T-helper 2 cell treated with Interferon-gamma antibody and Interleukin-4, amounts not matched to agents 100 ng/mL and 5 ng/mL, for 36 hours (primary cell): ENCODE measurements at regions not wholly inside any gene's neighbourhood (a gene's known extent, or its start where the extent isn't known, plus 50 kb on each side); places are given as distances from the start of the nearest gene placed in this dataset.

Experiments used
- intact Hi-C: fragments of 100-400 bp; cut with micrococcal nuclease; formaldehyde crosslinking; loops from one replicate; pipeline ENCODE4 v1.15.1; 2023

DNA sequence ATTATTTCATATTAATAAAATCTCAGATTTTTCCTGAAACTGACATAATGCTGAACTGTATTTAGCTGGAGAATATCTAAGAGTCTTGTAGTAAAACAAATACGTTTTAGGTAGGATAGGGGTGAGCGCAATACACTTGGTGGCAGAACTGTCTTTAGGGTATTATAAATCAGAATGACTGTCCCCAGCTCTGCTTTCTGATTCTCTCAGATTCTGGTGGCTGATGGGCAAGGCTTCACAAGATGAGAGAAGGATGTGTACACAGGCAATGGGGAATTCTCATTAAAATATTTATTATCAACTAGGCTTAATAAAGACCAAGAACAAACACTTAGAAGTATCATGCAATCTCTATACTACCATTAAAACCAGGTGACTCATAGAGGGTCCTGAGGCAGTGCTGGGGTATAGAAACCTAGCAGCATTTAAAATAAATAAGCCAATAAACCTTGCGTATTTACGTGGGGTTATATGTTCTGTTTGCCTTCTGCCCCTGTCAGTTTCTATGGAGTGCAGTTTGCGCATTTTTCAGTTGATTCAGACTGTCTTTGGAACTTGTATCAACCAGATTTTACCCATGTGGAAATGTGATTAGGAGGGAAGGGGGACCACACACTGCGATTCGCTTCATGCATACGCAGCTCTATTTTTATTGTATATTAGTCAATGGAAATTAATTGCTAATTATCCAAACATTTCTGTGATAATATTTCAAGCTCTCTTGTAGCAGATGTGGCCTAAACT lies 1150.7 kb upstream of the WWC1 start:
- intact Hi-C loops = no loop called here

DNA sequence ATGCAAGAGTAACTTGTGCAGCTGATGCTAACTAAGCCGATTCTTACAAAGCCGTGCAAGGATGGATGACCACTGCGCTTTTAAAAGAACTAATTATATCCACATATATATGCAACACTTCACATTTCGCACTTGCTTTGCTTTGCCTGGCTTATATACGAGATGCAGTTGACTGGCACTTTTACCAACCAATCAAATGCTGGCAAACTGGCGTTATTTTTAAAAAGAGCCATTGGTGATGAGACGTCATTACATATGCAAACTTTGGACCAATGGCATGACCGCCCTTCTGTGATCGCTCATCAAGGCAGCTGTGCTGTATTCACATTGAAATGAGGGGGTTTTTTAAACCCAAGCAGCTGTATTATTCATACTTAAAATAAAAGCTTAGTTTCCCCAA lies 1147.7 kb upstream of the WWC1 start:
- intact Hi-C loops = no loop called here

- intact Hi-C loops = no loop called here
These were observed 1145.6 kb upstream of the WWC1 start for GRCh38 chr5:167145841-167146240.

GRCh38 chr5:167147879-167148278 lies 1143.6 kb upstream of the WWC1 start:
- intact Hi-C loops = no loop called here

DNA sequence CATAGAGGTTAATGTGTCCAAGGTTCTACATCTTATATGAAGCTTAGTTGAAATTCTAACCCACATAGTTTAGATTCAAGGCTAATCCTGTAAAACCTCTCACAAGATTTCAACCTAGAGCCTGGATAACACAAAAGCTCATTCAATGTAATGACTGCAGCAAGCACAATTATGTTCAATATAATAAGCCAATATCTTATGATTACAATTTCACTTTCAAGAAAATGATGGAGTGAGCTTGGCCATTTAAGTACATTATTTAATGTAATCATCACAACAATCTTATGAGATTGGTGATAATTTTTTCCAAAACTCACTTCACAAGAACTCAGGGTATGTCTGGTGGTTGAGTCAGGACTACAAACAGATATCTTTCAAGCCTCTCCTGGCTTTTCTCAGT lies 1140.8 kb upstream of the WWC1 start:
- intact Hi-C loops = no loop called here

DNA sequence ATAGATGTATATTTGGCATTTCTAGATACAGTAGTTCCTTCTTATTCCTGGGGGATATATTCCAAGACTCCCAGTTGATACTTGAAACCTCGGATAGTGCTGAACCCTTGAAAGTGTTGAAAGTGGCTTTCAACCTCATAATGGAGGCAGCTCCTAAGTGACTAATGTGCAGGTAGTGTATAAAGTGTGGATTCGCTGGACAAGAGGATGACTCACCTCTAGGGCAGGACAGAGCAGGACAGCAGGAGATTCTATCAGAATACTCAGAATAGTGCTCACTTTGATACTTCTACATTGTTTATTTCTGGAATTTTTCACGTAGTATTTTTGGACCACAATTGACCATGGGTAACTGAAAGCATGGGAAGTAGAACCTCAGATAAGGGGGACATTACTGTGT lies 1138.9 kb upstream of the WWC1 start:
- intact Hi-C loops = no loop called here

GRCh38 chr5:167155387-167156005 lies 1135.9 kb upstream of the WWC1 start:
- intact Hi-C loops = no loop called here

GRCh38 chr5:167156446-167156845 lies 1135.0 kb upstream of the WWC1 start:
- intact Hi-C loops = no loop called here

GRCh38 chr5:167158588-167158987 lies 1132.9 kb upstream of the WWC1 start:
- intact Hi-C loops = no loop called here

DNA sequence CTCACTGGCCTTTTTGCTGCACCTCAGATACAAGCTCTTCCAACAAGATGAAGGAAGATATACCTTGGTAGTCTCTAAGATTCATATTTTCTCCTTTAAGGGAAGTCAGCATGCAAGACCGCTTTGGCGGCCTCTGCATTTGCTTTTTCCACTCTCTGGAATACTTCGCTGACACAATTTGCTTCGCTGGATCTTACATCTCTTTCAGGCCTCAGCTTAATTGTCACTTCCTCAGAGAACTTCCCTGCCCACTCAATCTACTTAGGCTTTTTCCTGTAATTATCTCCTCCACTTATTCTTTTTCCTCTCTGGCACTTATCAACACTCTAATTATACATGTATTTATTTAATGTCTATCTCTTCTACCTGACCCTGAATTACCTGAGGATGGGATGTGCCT lies 1131.1 kb upstream of the WWC1 start:
- intact Hi-C loops = no loop called here

DNA sequence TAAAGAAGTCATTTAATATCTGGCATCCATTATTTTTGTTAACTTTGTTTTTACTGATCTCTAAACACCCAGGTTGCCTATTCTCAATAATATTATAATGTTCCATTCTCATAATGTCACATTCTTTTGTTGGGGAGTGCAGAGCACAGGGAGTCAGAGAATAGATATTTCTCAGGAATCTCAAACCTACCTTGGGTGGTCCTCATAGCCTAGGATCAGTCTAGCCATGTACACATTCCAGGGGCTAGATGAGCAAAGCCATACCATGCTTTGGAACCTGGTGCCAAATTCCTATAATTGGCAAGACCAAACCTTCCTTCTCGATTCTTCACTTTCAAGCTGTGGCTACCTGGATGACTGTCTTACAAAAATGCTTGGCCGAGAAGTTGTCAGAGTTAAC lies 1124.7 kb upstream of the WWC1 start:
- intact Hi-C loops = no loop called here

GRCh38 chr5:167167191-167167795 lies 1124.2 kb upstream of the WWC1 start:
- intact Hi-C loops = no loop called here

- intact Hi-C loops = no loop called here
These were observed 1122.5 kb upstream of the WWC1 start for GRCh38 chr5:167168971-167169370.

DNA sequence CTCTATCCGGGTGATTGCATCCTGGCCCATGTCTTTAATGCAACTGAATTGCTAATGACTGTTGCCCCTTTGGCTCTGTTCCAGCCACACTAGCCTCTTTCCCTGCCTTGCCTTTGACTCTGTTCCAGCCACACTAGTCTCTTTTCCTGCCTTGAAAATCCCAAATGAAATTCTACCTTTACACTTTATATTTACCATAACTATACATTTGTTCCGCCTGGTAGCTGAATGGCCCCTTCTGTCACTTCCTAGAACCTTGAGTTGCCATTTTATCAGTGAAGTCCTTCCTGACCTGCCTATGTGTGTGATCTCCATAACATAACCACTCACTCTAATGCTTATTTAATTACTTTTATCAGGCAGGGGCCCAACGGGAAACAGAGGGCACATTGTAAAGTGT lies 1120.4 kb upstream of the WWC1 start:
- intact Hi-C loops = no loop called here

- intact Hi-C loops = no loop called here
These were observed 1113.7 kb upstream of the WWC1 start for GRCh38 chr5:167177736-167178135.

DNA sequence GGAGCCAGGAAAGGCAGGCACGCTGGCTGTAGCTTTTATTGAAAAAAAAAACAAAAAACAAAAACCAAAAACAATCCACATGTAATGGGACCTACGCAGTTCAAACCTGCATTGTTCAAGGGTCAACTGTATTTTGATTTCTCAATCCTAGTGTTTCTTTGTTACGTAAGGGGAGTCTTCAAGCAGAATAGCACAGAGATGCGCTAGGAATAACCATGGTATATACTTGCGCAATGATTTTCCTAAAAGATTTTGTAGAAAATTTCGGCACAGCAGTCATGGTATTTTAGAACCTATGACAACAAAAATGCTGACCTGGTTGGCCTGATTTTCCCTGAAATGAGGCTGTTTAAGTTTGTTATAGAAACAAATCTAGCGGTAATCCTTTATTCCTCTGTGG lies 1110.5 kb upstream of the WWC1 start:
- intact Hi-C loops = no loop called here

DNA sequence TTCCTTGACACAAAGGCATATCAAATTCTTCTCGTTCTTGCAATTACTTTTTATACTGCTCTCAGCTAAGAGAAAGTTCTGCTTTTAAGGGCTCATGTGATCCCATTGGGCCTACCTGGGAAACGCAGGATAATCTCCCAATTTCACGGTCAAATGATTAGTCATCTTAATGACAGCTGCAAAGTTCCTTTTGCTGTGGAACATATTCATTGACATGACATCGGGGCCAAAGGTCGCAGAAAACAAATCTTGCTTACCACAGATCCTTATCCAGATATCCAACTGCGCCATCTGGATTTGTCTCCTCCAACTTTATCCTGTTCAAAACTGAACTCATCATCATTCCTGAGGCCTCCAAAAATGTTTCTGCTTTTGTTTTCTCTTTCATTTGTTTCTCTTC lies 1085.6 kb upstream of the WWC1 start:
- intact Hi-C loops = no loop called here

DNA sequence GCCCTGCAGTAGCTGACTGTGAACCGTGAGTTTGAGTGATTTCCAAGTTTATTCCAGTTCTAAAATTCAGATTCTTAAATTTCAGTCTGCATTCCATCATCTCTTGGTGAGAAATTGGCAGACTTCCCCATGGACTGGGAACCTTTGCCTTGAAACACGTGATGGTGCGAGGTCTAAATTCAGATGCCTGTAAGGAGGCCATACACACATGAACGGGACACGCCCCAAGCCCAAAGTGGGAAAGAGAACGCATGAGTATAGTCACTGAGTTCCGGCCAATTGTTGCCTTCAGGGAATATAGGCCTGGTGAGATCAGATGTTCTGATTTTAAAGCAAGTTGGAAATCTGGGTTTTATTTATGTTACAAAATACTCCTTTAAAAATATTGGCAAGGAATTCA lies 1084.4 kb upstream of the WWC1 start:
- intact Hi-C loops = no loop called here

DNA sequence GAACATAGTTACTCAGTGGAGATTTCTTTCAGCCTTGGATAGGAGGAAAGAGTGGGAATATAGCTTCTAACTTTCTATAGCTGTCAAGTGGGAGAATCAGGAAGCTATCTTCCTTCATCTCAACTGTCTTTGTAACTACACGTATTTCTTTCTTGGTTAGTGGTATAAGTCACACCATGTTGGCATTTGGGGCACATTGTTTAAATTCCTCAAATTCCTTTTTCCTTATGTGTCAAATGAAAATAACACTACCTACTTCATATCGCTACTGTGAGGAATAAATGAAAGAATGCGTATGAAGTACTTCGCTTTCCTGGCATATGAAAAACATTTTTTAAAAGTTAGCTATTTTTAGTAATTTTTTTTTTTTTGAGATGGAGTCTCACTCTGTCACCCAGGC lies 1082.5 kb upstream of the WWC1 start:
- intact Hi-C loops = no loop called here

GRCh38 chr5:167217097-167217743 lies 1074.2 kb upstream of the WWC1 start:
- intact Hi-C loops = no loop called here

GRCh38 chr5:167219298-167219697 lies 1072.1 kb upstream of the WWC1 start:
- intact Hi-C loops = no loop called here

DNA sequence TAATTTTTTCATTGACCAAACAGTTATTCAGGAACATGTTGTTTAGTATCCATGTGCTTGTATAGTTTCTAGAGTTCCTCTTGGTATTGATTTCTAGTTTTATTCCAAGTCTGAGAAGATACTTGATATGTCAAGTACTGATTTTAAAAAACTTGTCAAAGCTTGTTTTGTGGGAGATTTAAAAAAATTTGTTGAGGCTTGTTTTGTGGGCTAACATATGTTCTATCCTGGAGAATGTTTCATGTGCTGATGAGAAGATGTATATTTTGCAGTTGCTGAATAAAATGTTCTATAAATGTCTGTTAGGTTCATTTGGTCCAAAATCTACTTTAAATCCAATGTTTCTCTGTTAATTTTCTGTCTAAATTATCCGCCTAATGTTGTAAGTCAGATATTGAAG lies 1065.1 kb upstream of the WWC1 start:
- intact Hi-C loops = no loop called here
